PC-9 (cell line): ENCODE measurements at regions not wholly inside any gene's neighbourhood (a gene's known extent, or its start where the extent isn't known, plus 50 kb on each side); places are given as distances from the start of the nearest gene placed in this dataset.

Source experiments
- EZH2 ChIP-seq: fragments of 200-600 bp; sonication (generic); IDR thresholded peaks from 2 replicates; pipeline ENCODE4 v1.8.0; 2017; ENCODE audit warnings: antibody characterized with exemption, low read depth
- TF ChIP-seq, protein P1 (sequence below): fragments of 200-600 bp; sonication (generic); conservative IDR thresholded peaks from 2 replicates; pipeline ENCODE4 v1.6.1; 2017; ENCODE audit warnings: mixed run types, antibody characterized with exemption, mild to moderate bottlenecking, moderate library complexity

DNA sequence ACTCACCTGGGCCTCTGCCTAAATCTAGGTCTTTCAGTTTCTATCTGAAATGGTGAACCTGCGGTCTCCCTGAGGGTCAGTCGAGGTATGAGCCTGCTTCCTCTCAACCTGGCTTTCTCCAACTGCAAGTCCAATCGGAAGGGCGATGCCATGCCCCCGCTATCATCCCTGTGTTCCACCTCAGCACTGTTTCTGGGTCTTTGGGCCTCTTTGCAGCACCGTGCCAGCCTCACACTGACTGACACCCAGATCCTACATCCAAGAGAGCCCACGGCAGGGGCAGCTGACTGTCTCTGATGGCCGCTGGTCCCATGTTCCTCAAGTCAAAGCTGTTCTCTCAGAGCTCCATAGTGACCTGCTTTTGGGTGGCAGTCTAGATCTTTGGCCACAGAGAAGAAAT is 120.7 kb downstream of the PAPOLA start:
- TF ChIP-seq, protein P1, sequence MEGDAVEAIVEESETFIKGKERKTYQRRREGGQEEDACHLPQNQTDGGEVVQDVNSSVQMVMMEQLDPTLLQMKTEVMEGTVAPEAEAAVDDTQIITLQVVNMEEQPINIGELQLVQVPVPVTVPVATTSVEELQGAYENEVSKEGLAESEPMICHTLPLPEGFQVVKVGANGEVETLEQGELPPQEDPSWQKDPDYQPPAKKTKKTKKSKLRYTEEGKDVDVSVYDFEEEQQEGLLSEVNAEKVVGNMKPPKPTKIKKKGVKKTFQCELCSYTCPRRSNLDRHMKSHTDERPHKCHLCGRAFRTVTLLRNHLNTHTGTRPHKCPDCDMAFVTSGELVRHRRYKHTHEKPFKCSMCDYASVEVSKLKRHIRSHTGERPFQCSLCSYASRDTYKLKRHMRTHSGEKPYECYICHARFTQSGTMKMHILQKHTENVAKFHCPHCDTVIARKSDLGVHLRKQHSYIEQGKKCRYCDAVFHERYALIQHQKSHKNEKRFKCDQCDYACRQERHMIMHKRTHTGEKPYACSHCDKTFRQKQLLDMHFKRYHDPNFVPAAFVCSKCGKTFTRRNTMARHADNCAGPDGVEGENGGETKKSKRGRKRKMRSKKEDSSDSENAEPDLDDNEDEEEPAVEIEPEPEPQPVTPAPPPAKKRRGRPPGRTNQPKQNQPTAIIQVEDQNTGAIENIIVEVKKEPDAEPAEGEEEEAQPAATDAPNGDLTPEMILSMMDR = no peak
- no peak for TF ChIP-seq EZH2
